Hematopoietic multipotent progenitor cell treated with erythropoietin and hydrocortisone succinate and interleukin-3 and kit ligand, for 6 days (in vitro differentiated cells): ENCODE measurements at regions not wholly inside any gene's neighbourhood (a gene's known extent, or its start where the extent isn't known, plus 50 kb on each side); places are given as distances from the start of the nearest gene placed in this dataset.
"Not testable (repeated sequence)": the region's sequence is repeated elsewhere in the genome, so short reads cannot be mapped to it uniquely, and the experiment has no call there.

Source experiments
- DNase-seq: peaks from one replicate; pipeline ENCODE4 v3.0.0-alpha.2; 2015

DNA sequence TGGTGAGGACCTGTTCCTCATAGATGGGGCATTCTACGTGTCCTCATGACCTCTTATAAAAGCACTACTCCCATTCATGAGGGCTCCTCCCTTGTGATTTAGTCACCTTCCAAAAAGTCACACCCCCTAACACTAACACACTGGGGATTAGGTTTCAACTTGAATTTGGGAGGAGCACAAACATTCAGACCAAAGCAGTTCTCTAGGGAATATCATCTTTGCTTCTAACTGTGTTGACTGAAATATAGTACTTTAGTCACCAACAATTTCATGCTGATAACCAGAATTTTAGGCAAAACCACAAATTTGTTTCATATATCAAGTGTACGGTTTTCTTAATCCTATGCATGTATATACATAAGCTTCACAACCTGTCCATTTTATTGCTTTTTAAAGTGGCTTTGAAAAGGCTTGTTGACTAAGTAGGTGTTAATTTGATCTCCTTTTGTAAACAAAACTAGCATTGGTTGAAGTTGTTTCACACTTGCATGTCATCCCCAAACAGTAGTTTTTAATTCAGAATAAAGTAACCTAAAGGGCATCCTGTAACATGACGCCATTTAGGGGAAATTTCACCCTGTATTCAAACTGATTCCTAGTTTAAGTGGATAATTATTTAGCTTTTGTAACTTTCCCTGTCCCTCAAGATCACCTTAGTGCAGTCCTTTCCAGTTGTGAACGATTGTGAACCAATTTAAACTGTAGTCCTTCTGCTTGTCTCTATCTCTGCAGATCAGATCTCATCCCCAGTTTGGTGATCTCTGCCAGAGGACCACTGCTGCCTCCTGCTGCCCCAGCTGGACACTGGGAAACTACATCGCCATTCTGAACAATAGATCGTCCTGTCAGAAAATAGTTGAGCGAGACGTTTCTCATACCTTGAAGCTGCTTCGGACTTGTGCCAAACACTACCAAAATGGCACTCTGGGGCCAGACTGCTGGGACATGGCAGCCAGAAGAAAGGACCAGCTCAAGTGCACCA, 141.1 kb downstream of the TLR5 start:
- no peak for DNase-seq

DNA sequence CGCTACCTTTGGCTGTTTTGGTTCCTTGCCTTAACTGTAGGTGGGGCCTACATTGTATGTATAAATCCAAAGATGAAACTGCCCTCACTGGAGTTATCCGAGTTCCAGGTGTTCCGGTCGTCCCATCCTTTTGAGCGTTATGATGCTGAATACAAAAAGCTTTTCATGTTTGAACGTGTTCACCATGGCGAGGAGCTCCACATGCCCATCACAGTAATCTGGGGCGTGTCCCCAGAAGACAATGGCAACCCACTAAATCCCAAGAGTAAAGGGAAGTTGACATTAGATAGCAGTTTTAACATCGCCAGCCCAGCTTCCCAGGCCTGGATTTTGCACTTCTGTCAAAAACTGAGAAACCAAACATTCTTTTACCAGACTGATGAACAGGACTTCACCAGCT, 139.5 kb downstream of the TLR5 start:
- no peak for DNase-seq

DNA sequence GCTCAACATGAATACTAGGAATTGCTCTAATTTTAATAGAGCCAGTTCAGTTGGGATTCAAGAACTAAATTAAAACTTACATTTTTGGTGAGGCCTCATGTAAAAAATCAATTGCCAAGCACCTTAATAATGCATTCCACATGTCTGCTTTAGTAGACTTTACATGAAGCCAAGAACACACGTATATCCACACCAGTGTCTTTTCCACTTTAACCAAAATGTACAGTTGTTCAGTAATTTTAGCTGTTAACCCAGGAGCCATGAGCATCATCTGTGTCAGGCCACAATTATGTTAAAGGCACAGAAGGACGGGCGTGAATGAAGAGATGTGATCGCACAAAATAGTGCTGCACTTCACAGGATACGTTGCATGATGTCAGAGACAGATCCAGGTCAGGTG, 136.7 kb downstream of the TLR5 start:
- no peak for DNase-seq

DNA sequence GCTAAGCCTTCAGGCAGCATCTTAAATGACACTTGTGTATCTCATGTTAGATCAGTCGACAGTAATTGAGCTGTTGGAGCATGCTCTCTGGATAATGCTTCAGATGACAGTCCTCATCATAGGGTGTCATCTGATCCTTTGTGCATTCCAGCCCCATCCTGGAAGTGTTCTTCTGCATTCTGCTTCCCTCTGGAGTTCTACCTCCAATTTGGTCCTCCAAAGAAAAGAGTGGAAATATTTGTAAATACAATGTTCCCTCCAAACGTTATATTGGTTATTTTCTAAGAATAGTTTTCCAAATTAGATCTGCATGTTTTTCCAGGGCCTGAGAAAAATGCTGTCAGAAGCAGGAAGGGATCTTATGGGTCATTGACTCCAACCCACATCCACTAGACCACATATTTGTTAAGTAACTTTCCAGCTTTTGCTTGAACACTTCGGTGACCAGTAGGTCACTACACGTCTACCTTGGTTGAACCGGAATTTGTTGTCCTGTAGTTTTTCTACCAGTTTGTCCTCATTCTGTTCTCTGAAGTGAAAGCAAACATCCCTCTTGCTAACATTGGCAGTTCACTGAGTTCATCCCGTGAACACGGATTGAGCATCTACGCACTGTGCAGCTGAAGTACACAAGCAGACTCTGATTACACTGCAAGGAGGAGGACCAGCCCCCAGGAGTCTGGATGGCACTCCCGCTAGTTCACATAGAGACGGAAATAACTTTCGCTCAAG, 136.0 kb downstream of the TLR5 start:
- no peak for DNase-seq

DNA sequence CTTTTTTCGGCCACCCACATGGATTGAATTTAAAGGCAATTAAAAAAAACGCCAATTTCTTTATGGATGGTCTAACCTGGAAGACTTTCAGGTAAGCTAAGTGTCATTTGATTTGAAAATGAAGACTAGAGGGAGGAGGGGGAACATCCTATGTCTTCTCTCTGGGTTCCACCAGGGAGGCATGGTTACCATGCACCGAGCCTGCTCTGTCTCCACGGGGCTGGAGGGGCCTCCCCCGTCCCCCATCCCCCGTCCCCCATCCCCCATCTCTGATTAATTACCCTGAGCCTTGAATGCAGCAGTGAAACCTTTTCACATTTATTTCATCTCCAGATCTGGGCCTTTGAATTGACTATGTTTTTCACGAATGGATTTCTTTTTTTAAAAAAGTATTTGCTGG, 135.1 kb downstream of the TLR5 start:
- DNase-seq = no peak

DNA sequence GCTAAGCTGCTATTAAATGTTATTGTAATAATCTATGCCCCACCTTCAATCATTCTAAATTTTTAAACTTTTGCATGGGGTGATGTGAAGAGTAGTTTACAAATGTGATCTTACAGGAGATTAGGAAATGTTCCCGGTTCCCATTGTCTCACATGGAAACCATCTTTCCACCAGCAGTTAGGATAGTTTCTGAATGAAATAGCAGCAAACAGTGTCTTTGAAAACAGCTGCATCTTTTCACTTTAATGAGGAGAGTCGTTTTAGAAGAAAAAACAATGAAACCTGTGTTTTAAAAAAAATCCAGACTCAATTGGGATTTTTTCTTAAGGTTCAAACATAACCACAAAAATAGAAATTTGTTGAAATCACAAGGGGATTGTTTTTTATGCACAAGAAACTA, 134.2 kb downstream of the TLR5 start:
- DNase-seq = no peak

DNA sequence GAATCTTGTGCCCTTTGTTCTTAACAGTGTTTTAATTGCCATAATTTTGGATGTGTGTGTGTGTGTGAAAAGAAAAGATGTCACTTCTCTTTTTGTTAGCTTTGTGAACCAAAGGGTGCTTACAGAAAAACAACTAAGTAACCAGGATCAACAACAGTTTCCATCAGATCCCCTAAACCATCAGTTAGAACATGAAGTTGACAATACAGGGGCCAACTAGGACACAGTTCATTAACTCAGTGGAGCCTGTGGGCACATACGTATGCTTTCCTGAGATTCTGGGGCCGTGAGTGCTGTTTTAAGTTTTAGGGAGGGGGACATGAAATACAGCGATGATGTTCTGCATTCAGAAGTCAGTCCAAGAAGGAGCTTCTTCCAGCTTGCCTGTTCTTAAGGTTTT, 133.6 kb downstream of the TLR5 start:
- no peak for DNase-seq

DNA sequence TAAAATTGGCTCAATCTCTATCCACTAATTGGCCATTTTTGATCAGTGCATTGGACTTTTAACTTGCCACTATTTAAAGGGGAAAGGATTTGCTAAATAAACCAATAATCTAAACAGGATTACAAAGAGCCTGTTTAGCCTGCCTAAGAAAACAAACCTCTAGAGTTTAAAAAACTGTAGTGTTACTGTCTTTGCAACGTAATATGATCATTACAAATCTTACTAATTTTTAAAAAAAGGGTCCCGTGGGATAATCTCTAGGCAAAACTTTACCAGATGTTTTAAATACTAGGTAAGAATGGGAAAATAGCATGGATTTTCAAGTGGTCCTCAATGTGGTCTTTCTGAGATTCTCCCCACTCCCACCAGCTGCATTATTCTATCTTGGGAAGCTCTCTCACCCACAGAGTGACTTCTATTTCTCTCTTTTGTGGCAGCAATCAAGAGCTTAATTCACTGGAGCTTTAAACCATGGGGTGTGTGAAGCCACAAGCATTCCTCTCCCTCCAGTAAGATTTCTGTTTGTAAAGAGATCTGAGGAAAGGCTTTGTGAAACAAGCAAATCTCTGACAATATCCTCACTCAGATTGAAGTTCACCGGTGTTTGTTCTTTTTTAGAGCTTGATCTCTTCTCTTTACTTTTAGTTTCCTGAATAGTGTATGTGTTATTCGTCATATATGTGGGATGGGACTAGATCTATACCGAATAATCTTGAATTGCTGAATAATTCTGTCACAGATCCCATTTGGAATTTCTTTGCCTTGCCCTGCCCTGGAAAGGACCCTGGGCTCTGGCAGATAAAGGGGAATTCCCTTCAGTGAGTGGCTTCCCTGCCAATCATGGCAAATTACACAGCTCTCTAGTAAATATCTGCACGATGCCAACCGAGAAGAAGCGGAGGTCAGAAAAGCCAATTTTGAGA, 132.2 kb downstream of the TLR5 start:
- no peak for DNase-seq

DNA sequence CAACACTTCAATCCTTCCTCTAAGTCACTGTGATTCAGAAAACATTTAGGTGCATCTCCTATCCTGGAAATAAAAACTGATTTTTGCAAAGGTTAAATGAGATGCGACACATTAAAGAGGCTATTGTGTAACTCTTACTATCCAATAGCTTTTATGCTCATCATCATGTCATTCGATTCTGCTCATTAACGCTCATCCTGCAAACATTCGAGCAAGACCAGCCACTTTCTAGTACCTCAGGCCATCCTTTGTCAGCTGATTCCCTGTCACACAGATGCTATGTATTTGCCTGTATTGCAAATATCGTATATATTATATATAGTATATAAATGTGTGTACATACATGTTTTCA, 131.6 kb downstream of the TLR5 start:
- no peak for DNase-seq

DNA sequence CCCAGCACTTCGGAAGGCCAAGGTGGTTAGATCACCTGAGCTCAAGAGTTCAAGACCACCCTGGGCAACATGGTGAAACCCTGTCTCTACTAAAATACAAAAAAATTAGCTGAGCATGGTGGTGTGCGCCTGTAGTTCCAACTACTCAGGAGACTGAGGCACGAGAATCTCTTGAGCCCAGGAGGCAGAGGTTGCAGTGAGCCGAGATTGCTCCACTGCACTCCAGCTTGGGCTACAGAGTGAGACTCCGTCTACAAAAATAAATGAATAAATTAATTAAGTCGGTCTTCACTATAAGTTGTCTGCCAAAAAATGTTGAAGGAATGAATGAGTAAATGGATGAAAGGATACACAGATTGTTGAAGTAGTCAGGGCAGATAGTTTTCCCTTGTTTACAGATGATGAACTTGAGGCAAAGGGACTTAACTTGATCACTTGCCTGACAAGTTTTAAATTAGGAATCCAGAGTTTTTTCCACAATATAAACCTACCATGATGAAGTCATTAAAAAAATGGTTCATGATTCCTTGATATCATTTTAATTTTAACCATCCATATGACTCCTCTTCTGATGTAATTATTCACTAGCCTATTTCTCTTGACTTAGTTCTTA, 130.8 kb downstream of the TLR5 start:
- DNase-seq = no peak

DNA sequence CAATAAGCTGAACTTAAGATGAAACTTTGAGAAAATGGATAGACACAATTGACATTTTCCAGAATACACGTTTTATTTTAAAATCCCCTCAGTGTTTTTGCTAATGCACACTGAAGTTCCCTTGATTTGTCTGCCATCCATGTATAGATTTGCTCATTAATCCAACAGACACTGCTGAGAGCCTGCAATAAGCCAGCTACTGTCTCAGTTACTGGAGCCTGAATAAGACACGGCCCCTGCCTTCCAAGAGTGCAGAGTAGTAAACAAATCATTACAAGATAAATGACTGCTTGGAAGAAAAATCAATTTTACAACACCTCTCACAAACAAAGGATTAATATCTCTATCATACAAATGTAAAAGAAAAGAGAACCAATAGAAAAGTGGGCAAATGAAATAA, 130.1 kb downstream of the TLR5 start:
- DNase-seq = no peak

DNA sequence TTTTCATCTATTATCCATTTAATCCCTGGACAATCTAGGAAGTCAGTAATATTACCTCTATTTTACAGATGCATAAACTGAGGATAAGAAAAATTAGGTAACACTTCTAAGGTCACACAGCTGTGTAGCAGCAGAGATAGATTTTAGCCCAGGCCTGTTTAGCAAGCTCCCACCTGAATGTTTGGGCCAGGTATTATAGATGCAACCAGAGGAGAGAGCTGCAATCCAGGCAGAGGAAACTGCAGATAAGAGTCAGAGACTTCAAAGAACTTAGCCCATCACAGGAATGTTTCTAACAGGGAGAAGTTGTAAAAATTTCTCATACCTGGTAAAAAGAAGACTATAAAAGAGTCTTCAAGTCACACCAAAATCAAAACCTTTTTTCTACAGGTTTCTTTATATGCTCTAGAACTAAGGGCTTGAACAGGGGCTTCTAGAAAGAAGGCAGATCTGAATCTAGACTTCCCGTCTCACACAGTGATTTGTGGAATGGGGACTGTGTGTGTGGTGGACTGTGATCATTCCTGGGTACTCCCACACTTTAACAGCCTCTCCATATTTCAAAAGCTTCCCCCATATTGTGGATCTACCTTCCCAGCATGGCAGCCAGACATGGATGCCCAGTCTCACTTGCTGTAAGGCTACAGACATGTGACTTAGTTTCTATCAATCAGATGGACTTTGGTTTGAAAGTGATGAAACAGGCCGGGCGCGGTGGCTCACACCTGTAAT, 128.7 kb downstream of the TLR5 start:
- DNase-seq = no peak

DNA sequence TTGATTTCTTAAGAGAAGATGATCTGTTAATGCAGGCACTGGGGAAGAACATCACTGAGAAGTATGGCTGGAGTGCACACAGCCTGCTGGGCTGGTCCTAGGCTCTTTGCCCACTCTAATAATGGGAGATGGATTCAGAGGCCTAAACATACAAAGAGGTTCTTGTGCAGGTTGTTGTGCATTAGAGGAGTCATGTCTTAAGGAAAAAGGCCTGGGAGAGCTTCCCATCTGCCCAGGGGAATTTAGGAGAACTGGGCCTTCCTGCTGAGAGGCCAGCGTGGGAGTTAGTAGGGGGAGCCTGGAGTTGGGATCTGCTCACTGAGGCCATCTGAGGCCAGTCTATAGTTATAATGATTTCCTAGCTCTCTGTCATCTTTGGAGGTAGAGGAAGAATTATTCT, 126.7 kb downstream of the TLR5 start:
- no peak for DNase-seq

DNA sequence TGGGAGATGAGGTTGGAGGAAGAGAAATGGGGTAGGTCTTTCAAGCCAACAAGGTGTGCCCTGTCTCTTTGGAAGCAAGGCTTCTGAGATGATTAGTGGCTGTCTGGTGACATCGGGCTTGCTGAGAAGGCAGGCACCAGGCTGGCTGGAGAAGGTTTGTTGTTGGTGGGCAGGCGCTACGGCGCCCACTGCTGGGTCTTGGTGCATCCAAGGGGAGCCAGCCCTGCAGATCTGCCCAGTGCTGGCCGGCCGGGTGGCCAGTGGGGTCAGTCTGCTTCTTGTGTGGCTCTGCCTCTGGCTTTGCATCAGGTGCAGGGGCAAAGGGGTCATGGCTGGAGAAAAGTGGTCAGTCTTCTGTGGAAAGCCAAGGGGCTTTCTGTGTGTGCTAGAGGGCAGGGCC, 126.2 kb downstream of the TLR5 start:
- DNase-seq = no peak

DNA sequence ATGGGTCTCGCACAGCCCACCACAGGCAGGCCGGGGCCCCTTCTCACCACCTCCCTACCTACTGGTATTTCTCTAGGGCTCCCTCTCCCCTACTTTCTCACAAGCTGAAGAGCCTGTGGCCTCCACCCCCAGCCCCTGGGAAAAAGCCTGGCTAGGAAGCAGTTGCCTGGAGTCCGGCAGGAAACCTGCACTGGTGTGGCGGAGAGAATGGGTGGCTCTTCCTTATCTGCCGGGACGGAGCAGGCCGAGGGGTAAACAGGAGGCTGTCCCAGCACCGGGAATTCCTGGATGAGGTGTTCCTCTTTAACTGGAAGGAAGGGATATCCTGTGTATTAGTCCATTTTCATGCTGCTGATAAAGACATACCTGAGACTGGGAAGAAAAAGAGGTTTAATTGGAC, 125.8 kb downstream of the TLR5 start:
- no peak for DNase-seq

DNA sequence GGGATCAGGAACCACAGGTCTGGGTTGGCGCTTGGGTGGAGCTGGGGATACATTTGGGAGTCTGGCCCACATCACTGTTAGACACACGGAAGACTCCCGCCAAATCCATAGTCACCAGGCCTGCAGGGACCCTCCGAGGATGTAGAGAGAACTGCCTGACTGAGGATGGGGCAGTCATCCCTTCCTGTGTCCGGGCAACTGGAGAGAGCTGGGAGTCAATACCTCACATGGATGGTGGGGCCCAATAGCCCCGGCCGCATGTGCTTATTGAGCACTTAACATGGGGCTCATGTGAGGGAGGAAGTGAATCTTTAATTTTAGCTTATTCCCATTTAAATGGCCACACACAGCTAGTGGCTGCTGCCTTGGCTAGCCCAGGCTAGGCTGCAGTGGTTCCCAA, 124.5 kb downstream of the TLR5 start:
- DNase-seq = no peak

DNA sequence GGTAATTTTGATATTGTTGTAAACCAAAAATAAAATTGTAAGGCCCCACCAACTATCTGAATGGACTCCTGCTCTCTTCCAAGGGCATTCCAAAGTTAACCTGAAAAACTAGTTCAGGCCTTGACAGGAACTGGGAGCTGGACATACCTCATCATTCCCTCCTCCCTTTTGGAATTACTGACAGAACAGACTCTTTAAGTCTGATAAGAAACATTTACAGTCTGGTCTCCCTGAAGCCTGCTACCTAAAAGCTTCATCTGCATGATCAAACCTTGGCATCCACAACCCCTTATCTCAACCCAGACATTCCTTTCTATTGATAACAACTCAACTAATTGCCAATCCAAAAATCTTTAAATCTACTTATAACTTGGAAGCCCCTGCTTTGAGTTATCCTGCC, 123.8 kb downstream of the TLR5 start:
- no peak for DNase-seq

DNA sequence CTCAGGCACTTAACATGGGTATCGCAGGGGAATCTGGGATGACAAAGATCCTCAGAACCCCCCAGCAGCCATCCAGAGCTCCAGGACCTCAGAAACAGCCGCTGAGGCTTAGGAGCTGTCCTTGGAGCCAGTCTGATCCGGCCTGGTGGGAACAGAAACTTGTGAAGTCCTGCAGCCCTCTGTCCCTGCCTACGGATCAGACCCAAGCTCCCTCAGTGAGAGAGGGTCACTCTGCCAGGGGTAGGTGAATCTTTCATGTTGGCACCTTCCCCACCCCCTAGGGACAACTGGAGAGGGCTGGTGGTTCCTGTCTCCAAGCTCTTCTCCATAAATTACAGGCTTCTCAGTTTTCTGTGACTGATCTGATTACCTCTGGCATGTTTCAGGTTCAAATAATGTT, 122.3 kb downstream of the TLR5 start:
- no peak for DNase-seq

DNA sequence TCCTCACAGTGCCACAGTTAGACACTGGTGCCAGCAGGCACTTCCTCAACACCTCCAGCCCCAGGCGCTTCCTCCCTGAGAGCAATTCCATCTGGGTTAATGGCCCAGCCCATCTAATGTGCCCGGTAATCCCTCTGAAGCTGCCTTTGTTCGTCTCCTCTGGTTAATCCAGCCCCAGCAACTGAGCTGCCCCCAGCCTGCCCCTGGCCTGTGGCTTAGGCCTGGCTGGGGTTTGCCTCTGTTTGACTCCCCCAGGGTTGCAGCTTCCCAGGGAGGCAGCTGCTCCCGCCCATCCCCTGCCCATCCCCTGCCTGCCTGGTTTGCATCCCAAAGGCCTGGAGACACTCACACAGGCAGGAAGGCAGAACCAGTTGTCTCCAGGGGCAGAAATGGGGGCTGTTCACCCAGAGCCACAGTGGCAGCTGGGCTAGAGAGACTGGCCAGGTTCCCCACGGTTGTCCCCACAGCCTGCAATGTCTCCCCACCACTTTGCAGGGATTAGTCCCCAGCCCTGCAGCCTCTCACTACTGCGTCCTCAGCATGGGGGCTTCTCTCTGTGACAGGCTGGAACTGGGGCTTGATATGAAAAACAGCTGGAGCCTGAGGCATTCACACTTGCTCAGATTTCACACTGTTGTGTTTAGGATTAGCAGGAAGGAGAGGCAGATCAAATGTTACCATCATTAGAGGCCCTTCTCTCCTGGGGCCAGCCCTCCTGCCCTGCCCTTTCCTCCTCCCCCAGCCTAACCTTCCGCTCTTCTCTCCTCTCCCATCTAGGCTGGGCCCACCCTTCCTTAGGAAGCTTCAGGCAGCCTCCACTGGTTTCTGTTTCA, 120.2 kb downstream of the TLR5 start:
- DNase-seq = no peak

DNA sequence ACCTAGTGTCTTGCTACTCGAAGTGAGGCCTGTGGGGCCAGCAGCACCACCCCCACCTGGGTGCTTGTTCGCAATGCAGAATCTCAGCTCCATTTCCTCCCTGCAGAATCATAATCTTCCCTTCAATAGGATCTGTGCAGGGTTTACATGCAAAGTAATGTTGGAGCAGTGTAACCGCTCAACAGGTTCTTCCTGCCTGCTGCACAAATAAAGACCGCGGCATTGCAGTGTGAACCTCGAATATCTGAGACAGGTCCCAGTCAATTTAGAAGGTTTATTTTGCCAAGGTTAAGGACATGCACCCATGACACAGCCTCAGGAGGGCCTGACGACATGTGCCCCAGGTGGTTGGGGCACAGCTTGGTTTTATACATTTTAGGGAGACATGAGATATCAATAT, 119.2 kb downstream of the TLR5 start:
- no peak for DNase-seq

DNA sequence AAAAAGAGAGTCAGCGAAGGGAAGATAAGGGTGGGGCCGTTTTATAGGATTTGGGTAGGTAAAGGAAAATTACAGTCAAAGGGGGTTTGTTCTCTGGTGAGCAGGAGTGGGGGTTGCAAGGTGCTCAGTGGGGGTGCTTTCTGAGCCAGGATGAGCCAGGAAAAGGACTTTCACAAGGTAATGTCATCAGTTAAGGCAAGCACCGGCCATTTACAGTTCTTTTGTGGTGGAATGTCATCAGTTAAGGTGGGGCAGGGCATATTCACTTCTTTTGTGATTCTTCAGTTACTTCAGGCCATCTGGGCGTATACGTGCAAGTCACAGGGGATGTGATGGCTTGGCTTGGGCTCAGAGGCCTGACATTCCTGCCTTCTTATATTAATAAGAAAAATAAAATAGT, 118.6 kb downstream of the TLR5 start:
- not testable (repeated sequence) for DNase-seq
